Neuronal stem cell (in vitro differentiated cells): ENCODE measurements at regions not wholly inside any gene's neighbourhood (a gene's known extent, or its start where the extent isn't known, plus 50 kb on each side); places are given as distances from the start of the nearest gene placed in this dataset.

Source experiments
- DNase-seq: peaks from one replicate; pipeline ENCODE4 v3.0.0-alpha.2; 2013; ENCODE audit warnings: low spot score
- H2AFZ ChIP-seq: one replicate; pipeline ENCODE4 v1.6.1; 2013; ENCODE audit warnings: mild to moderate bottlenecking, low read length, inconsistent platforms
- H2AK5ac ChIP-seq: 2 replicates; pipeline ENCODE4 v1.6.1; 2013; ENCODE audit warnings: low read depth, mild to moderate bottlenecking, inconsistent platforms, low read length, moderate library complexity, mixed read lengths
- H2BK120ac ChIP-seq: 2 replicates; pipeline ENCODE4 v1.6.1; 2013; ENCODE audit warnings: low read depth, mild to moderate bottlenecking, inconsistent platforms, low read length, moderate library complexity, mixed read lengths
- H2BK12ac ChIP-seq: one replicate; pipeline ENCODE4 v1.6.1; 2013; ENCODE audit warnings: low read length, inconsistent platforms
- H2BK15ac ChIP-seq: 2 replicates; pipeline ENCODE4 v1.6.1; 2013; ENCODE audit warnings: mild to moderate bottlenecking, low read length, inconsistent platforms, mixed read lengths
- H2BK5ac ChIP-seq: one replicate; pipeline ENCODE4 v1.6.1; 2013; ENCODE audit warnings: inconsistent platforms, mild to moderate bottlenecking, low read length, moderate library complexity
- H3K14ac ChIP-seq: one replicate; pipeline ENCODE4 v1.6.1; 2013; ENCODE audit warnings: low read length, inconsistent platforms
- H3K18ac ChIP-seq: 2 replicates; pipeline ENCODE4 v1.6.1; 2013; ENCODE audit warnings: low read length, inconsistent platforms
- H3K23ac ChIP-seq: 2 replicates; pipeline ENCODE4 v1.6.1; 2013; ENCODE audit warnings: low read depth, mild to moderate bottlenecking, mixed read lengths, low read length, inconsistent platforms; ENCODE audit not compliant: poor library complexity
- H3K27ac ChIP-seq: replicated peaks from 3 replicates; pipeline ENCODE4 v1.5.1; 2013; ENCODE audit warnings: low read length, inconsistent platforms
- H3K27me3 ChIP-seq, 3 experiments: 2 replicates each; pipeline ENCODE4 v1.6.1; 2013; ENCODE audit warnings: low read length in 3 of 3, mild to moderate bottlenecking in 2 of 3, inconsistent platforms in 1 of 3, low read depth in 1 of 3, mixed read lengths in 1 of 3, moderate library complexity in 1 of 3; ENCODE audit not compliant: control insufficient read depth in 3 of 3, insufficient read depth in 3 of 3
- H3K36me3 ChIP-seq, 2 donors: replicated peaks in 1 of 2; 2 replicates each; pipeline ENCODE4 v1.6.1; 2013; ENCODE audit warnings: low read length in 2 of 2; ENCODE audit not compliant: control insufficient read depth in 2 of 2, insufficient read depth in 2 of 2
- H3K4ac ChIP-seq: 2 replicates; pipeline ENCODE4 v1.6.1; 2013; ENCODE audit warnings: inconsistent platforms, mild to moderate bottlenecking, low read length, moderate library complexity
- H3K4me1 ChIP-seq, 2 donors: 1 replicate in 1 of 2; 2 replicates in 1 of 2; pipeline ENCODE4 v1.6.1; 2013; ENCODE audit warnings: low read length in 2 of 2, low read depth in 1 of 2; ENCODE audit not compliant: control insufficient read depth in 2 of 2, insufficient read depth in 1 of 2
- H3K4me2 ChIP-seq: one replicate; pipeline ENCODE4 v1.6.1; 2013; ENCODE audit warnings: mild to moderate bottlenecking, low read length, inconsistent platforms; ENCODE audit not compliant: insufficient read depth, poor library complexity, severe bottlenecking
- H3K4me3 ChIP-seq, 2 donors: 2 replicates each; pipeline ENCODE4 v1.5.1; 2013; ENCODE audit warnings: low read length in 2 of 2, mild to moderate bottlenecking in 2 of 2, inconsistent platforms in 1 of 2, moderate library complexity in 1 of 2
- H3K79me1 ChIP-seq: one replicate; pipeline ENCODE4 v1.6.1; 2013; ENCODE audit warnings: low read depth, mild to moderate bottlenecking, inconsistent platforms, low read length, moderate library complexity
- H3K9ac ChIP-seq: one replicate; pipeline ENCODE4 v1.6.1; 2013; ENCODE audit warnings: mild to moderate bottlenecking, low read depth, low read length, inconsistent platforms; ENCODE audit not compliant: poor library complexity
- H3K9me3 ChIP-seq, 2 donors: replicated peaks in 1 of 2; 2 replicates each; pipeline versions ENCODE3 to v1.6.1; 2013; ENCODE audit warnings: low read length in 2 of 2, mild to moderate bottlenecking in 2 of 2, inconsistent platforms in 1 of 2, low read depth in 1 of 2, mixed read lengths in 1 of 2, moderate library complexity in 1 of 2; ENCODE audit not compliant: control insufficient read depth in 2 of 2, insufficient read depth in 1 of 2
- H4K8ac ChIP-seq: one replicate; pipeline ENCODE4 v1.6.1; 2013; ENCODE audit warnings: low read depth, mild to moderate bottlenecking, inconsistent platforms, low read length, moderate library complexity
- H4K91ac ChIP-seq: one replicate; pipeline ENCODE4 v1.6.1; 2013; ENCODE audit warnings: low read length, low read depth, mild to moderate bottlenecking, inconsistent platforms; ENCODE audit not compliant: poor library complexity
- WGBS, 2 donors: extraction: QIAGEN DNeasy Blood & Tissue Kit; methylation state at CpG; one replicate each; pipeline ENCODE4 v1.1.7; 2013; ENCODE audit warnings: missing lambda C conversion rate in 2 of 2, mixed read lengths in 1 of 2; ENCODE audit not compliant: insufficient read length in 2 of 2, insufficient replicate concordance in 1 of 2; ENCODE audit errors: extremely low coverage in 2 of 2; 5-methylcytosine and 5-hydroxymethylcytosine counted together

- Histone ChIP-seq H3K79me1 (no peaks in the 10 kb centered on the region), H3K18ac (no peak overlapping the region), H3K27ac (no peak overlapping the region), H3K27me3 (no peaks in the 10 kb centered on the region), H3K4ac (no peak overlapping the region), H3K23ac (no peak overlapping the region), H2BK12ac (no peak overlapping the region), H3K4me3 (no peak overlapping the region), H2AFZ (no peak overlapping the region), H4K91ac (no peak overlapping the region), H2AK5ac (no peak overlapping the region), H2BK5ac (no peak overlapping the region), H4K8ac (no peak overlapping the region), H3K4me1 (peaks cover 0 to 1% of the 10 kb centered on the region in 2 donors), H3K9ac (no peak overlapping the region), H3K4me2 (no peak overlapping the region), H3K9me3 (no peaks in the 10 kb centered on the region), H3K14ac (no peak overlapping the region), H3K36me3 (no peaks in the 10 kb centered on the region), H2BK120ac (no peak overlapping the region), H2BK15ac (no peak overlapping the region)
- no CpG with 5 or more reads among the region's 1 CpG for WGBS, 2 donors
- DNase-seq = no peak
These were observed 232.1 kb downstream of the NECTIN3 start for GRCh38 chr3:111303760-111304159.

GRCh38 chr3:111307676-111308075 lies 234.3 kb upstream of the CD96 start:
- Histone ChIP-seq H2BK120ac (no peak overlapping the region), H3K4me3 (no peak overlapping the region), H3K79me1 (no peaks in the 10 kb centered on the region), H3K18ac (no peak overlapping the region), H3K4me2 (no peak overlapping the region), H3K36me3 (no peaks in the 10 kb centered on the region), H2AK5ac (no peak overlapping the region), H2BK5ac (no peak overlapping the region), H3K27ac (no peak overlapping the region), H4K8ac (no peak overlapping the region), H3K9ac (no peak overlapping the region), H4K91ac (no peak overlapping the region), H3K14ac (no peak overlapping the region), H3K4me1 (no peaks in the 10 kb centered on the region), H2BK12ac (no peak overlapping the region), H2AFZ (no peak overlapping the region), H3K9me3 (no peaks in the 10 kb centered on the region), H3K27me3 (no peaks in the 10 kb centered on the region), H3K23ac (no peak overlapping the region), H3K4ac (no peak overlapping the region), H2BK15ac (no peak overlapping the region)
- WGBS, 2 donors = no CpG with 5 or more reads among the region's 1 CpG
- no peak for DNase-seq

GRCh38 chr3:111311126-111311525 lies 230.9 kb upstream of the CD96 start:
- DNase-seq = no peak
- no peak overlapping the region for H3K18ac ChIP-seq

GRCh38 chr3:111311709-111312235 lies 230.2 kb upstream of the CD96 start:
- peak overlapping the region; percentile 9 for H2AFZ ChIP-seq
- H3K27ac ChIP-seq = no peak overlapping the region
- H3K4me1 ChIP-seq = peaks cover 0 to 1% of the 10 kb centered on the region in 2 donors
- H3K9me3 ChIP-seq = no peaks in the 10 kb centered on the region
- no peak overlapping the region for H2BK15ac ChIP-seq
- no peak overlapping the region for H2BK5ac ChIP-seq
- no peak overlapping the region for H3K9ac ChIP-seq
- H3K4ac ChIP-seq = no peak overlapping the region
- no peak overlapping the region for H3K23ac ChIP-seq
- no peak overlapping the region for H2BK120ac ChIP-seq
- no peak overlapping the region for H3K14ac ChIP-seq
- no peak overlapping the region for H2BK12ac ChIP-seq
- H3K4me2 ChIP-seq = no peak overlapping the region
- no CpG with 5 or more reads among the region's 2 CpGs for WGBS, 2 donors
- H3K27me3 ChIP-seq = no peaks in the 10 kb centered on the region
- H3K18ac ChIP-seq = no peak overlapping the region
- no peaks in the 10 kb centered on the region for H3K36me3 ChIP-seq
- no peak overlapping the region for H2AK5ac ChIP-seq
- no peak overlapping the region for H3K4me3 ChIP-seq
- no peaks in the 10 kb centered on the region for H3K79me1 ChIP-seq
- DNase-seq = no peak
- no peak overlapping the region for H4K91ac ChIP-seq
- H4K8ac ChIP-seq = no peak overlapping the region

More at GRCh38 chr3:111311126-111311525, 230.9 kb upstream of the CD96 start:
- H2BK15ac ChIP-seq = no peak overlapping the region
- H2BK12ac ChIP-seq = no peak overlapping the region
- no peak overlapping the region for H2BK120ac ChIP-seq
- no peak overlapping the region for H3K4me2 ChIP-seq
- peaks cover 0 to 1% of the 10 kb centered on the region in 2 donors for H3K4me1 ChIP-seq
- H3K14ac ChIP-seq = no peak overlapping the region
- no peak overlapping the region for H4K91ac ChIP-seq
- H2AFZ ChIP-seq = no peak overlapping the region
- H3K9me3 ChIP-seq = no peaks in the 10 kb centered on the region
- H3K36me3 ChIP-seq = no peaks in the 10 kb centered on the region
- no peak overlapping the region for H4K8ac ChIP-seq
- no peak overlapping the region for H3K27ac ChIP-seq
- no peak overlapping the region for H3K4me3 ChIP-seq
- H3K23ac ChIP-seq = no peak overlapping the region
- H3K79me1 ChIP-seq = no peaks in the 10 kb centered on the region
- no peak overlapping the region for H3K9ac ChIP-seq
- no peak overlapping the region for H2AK5ac ChIP-seq
- no peak overlapping the region for H2BK5ac ChIP-seq
- no peaks in the 10 kb centered on the region for H3K27me3 ChIP-seq
- no peak overlapping the region for H3K4ac ChIP-seq
